Spleen (tissue), 7 donors: ENCODE measurements at regions not wholly inside any gene's neighbourhood (a gene's known extent, or its start where the extent isn't known, plus 50 kb on each side); places are given as distances from the start of the nearest gene placed in this dataset.

Source experiments
- POLR2A ChIP-seq, 3 donors: fragments of 450-650 bp; IDR thresholded peaks; one replicate each; pipeline ENCODE4 v1.5.1; 2017; ENCODE audit warnings: antibody characterized with exemption in 3 of 3, mild to moderate bottlenecking in 1 of 3
- TF ChIP-seq, protein P1 (sequence below), 11 experiments: fragments of 200-600 bp in 7 of 11; fragments of 450-650 bp in 4 of 11; sonication (generic) in 4 of 11; IDR thresholded peaks in 8 of 11; conservative IDR thresholded peaks in 3 of 11; 1 replicate in 7 of 11; 2 replicates in 4 of 11; pipeline versions ENCODE4 v1.4.0 to v1.8.0; 2016 to 2021; ENCODE audit warnings: antibody characterized with exemption in 11 of 11, inconsistent platforms in 4 of 11, mild to moderate bottlenecking in 1 of 11
- donor health status: DM: no; HTN: no; CAD: no; lungs with moderate emphysema.
- donor health status: DM: no; HTN: no; CAD: no.
- donor health status: DM: no; HTN: no; CAD: no.

DNA sequence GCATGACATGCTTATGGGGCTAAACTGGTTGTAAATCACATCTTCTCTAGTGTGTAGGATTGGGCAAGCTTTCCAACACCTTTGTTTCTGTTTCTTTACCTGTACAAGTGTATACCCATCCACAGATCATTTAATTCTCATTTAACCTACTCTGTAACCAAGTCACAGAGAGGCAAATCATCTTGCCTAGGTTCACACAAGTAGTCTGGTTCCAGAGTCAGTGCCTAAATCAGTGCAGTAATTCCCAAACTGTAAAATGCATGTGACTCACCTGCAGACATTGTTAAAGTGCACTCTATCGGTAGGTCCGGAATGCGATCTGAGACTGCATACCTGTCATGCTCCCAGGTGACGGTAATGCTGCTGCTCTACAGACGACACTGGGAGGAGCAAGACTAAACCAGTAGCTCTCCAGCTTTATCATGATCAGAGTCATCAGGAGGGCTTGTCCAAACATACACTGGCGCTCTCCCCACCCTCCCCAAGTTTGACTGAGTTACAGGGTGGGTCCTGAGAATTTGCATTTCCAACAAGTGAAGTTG, 107.9 kb upstream of the FREM1 start:
- TF ChIP-seq, protein P1, sequence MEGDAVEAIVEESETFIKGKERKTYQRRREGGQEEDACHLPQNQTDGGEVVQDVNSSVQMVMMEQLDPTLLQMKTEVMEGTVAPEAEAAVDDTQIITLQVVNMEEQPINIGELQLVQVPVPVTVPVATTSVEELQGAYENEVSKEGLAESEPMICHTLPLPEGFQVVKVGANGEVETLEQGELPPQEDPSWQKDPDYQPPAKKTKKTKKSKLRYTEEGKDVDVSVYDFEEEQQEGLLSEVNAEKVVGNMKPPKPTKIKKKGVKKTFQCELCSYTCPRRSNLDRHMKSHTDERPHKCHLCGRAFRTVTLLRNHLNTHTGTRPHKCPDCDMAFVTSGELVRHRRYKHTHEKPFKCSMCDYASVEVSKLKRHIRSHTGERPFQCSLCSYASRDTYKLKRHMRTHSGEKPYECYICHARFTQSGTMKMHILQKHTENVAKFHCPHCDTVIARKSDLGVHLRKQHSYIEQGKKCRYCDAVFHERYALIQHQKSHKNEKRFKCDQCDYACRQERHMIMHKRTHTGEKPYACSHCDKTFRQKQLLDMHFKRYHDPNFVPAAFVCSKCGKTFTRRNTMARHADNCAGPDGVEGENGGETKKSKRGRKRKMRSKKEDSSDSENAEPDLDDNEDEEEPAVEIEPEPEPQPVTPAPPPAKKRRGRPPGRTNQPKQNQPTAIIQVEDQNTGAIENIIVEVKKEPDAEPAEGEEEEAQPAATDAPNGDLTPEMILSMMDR (IDR thresholded peaks at IDR 0.05 in 8 of 11, conservative IDR thresholded peaks at IDR 0.05 in 3 of 11) = no peak
- no peak for TF ChIP-seq POLR2A (IDR thresholded peaks at IDR 0.05)
